Neural progenitor cell (in vitro differentiated cells): ENCODE measurements at regions not wholly inside any gene's neighbourhood (a gene's known extent, or its start where the extent isn't known, plus 50 kb on each side); places are given as distances from the start of the nearest gene placed in this dataset.

Source experiments
- DNase-seq: peaks from one replicate; pipeline ENCODE4 v3.0.0-alpha.2; 2016; ENCODE audit warnings: low spot score
- H2AFZ ChIP-seq: fragments of 200-600 bp; sonication (generic); replicated peaks from 2 replicates; pipeline ENCODE4 v1.6.1; 2016; ENCODE audit warnings: antibody characterized with exemption
- H3F3A ChIP-seq: fragments of 200-600 bp; sonication (generic); 2 replicates; pipeline ENCODE4 v1.6.1; 2016; ENCODE audit warnings: antibody characterized with exemption, low read depth
- H3K27ac ChIP-seq: fragments of 200-600 bp; sonication (generic); 2 replicates; pipeline ENCODE4 v1.5.1; 2016; ENCODE audit warnings: mild to moderate bottlenecking
- H3K27me3 ChIP-seq: fragments of 200-600 bp; sonication (generic); 2 replicates; pipeline ENCODE4 v1.6.1; 2016; ENCODE audit warnings: mild to moderate bottlenecking, moderate library complexity
- H3K36me3 ChIP-seq: fragments of 200-600 bp; sonication (generic); 2 replicates; pipeline ENCODE4 v1.5.1; 2016
- H3K4me1 ChIP-seq: fragments of 200-600 bp; sonication (generic); 2 replicates; pipeline ENCODE4 v1.6.1; 2016; ENCODE audit warnings: mixed run types
- H3K4me2 ChIP-seq: fragments of 200-600 bp; sonication (generic); 2 replicates; pipeline ENCODE4 v1.6.1; 2016
- H3K4me3 ChIP-seq: fragments of 200-600 bp; sonication (generic); 2 replicates; pipeline ENCODE4 v1.5.1; 2016
- H3K79me2 ChIP-seq: fragments of 200-600 bp; sonication (generic); 2 replicates; pipeline ENCODE4 v1.6.1; 2016; ENCODE audit warnings: low read depth
- H3K9ac ChIP-seq: fragments of 200-600 bp; sonication (generic); 2 replicates; pipeline ENCODE4 v1.6.1; 2016
- H3K9me3 ChIP-seq: fragments of 200-600 bp; sonication (generic); 2 replicates; pipeline ENCODE4 v1.5.1; 2016; ENCODE audit warnings: low read depth
- H4K20me1 ChIP-seq: fragments of 200-600 bp; sonication (generic); 2 replicates; pipeline ENCODE4 v1.6.1; 2016; ENCODE audit warnings: low read depth
- H3K27ac Mint-ChIP-seq: 3 replicates; pipeline ENCODE4 v1.8.0; 2021; ENCODE audit warnings: mixed read lengths
- H3K27me3 Mint-ChIP-seq: 2 replicates; pipeline ENCODE4 v1.8.0; 2022; ENCODE audit warnings: low read depth, mild to moderate bottlenecking, inconsistent platforms, moderate library complexity, mixed read lengths; ENCODE audit not compliant: insufficient read depth
- H3K36me3 Mint-ChIP-seq: 3 replicates; pipeline ENCODE4 v1.8.0; 2021; ENCODE audit warnings: mixed read lengths
- H3K4me1 Mint-ChIP-seq: 3 replicates; pipeline ENCODE4 v1.8.0; 2021; ENCODE audit warnings: mixed read lengths
- H3K4me3 Mint-ChIP-seq: 3 replicates; pipeline ENCODE4 v1.8.0; 2021; ENCODE audit warnings: mild to moderate bottlenecking, moderate library complexity, mixed read lengths
- H3K9me3 Mint-ChIP-seq: 3 replicates; pipeline ENCODE4 v1.8.0; 2020; ENCODE audit warnings: mixed read lengths
- EZH2 ChIP-seq: fragments of 200-600 bp; sonication (generic); IDR thresholded peaks from 2 replicates; pipeline ENCODE4 v1.6.1; 2017; ENCODE audit warnings: antibody characterized with exemption, mild to moderate bottlenecking, moderate library complexity
- EZH2phosphoT487 ChIP-seq: fragments of 200-600 bp; sonication (generic); IDR thresholded peaks from 2 replicates; pipeline ENCODE4 v1.6.1; 2017; ENCODE audit warnings: antibody characterized with exemption
- TF ChIP-seq, protein P1 (sequence below): fragments of 200-600 bp; sonication (generic); IDR thresholded peaks from 2 replicates; pipeline ENCODE4 v1.5.1; 2017; ENCODE audit warnings: antibody characterized with exemption, mild to moderate bottlenecking

DNA sequence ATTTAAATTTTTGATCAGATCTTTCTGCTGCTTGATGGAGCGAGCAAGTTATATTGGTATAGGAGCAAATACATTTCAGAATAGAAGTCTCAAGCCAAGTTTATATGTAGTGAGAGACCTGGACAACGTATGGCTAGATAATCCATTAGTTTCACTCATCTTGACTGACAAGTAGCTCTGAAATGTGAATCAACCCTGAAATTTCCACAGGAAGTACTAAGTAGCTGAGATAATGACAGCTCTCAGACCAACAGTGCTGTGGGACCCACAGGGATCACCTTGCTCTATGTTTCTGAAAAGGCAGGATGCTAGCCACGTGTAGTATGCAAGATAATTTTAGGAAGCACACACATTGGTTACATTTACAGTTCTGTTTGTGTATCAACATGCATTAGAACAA is 258.6 kb upstream of the FOXN3 start:
- no peak overlapping the region for H3K4me3 ChIP-seq
- H3K9me3 ChIP-seq, result no peaks in the 10 kb centered on the region
- Mint-ChIP-seq H3K27ac (no peak overlapping the region), H3K27me3 (peaks cover 5% of the 10 kb centered on the region), H3K9me3 (peaks cover 7% of the 10 kb centered on the region), H3K4me3 (no peak overlapping the region), H3K4me1 (peaks cover 2% of the 10 kb centered on the region), H3K36me3 (peaks cover 2% of the 10 kb centered on the region)
- no peaks in the 10 kb centered on the region for H3F3A ChIP-seq
- H3K4me1 ChIP-seq, result no peaks in the 10 kb centered on the region
- no peak overlapping the region for H3K9ac ChIP-seq
- no peak for DNase-seq
- no peak overlapping the region for H3K4me2 ChIP-seq
- TF ChIP-seq, protein P1, sequence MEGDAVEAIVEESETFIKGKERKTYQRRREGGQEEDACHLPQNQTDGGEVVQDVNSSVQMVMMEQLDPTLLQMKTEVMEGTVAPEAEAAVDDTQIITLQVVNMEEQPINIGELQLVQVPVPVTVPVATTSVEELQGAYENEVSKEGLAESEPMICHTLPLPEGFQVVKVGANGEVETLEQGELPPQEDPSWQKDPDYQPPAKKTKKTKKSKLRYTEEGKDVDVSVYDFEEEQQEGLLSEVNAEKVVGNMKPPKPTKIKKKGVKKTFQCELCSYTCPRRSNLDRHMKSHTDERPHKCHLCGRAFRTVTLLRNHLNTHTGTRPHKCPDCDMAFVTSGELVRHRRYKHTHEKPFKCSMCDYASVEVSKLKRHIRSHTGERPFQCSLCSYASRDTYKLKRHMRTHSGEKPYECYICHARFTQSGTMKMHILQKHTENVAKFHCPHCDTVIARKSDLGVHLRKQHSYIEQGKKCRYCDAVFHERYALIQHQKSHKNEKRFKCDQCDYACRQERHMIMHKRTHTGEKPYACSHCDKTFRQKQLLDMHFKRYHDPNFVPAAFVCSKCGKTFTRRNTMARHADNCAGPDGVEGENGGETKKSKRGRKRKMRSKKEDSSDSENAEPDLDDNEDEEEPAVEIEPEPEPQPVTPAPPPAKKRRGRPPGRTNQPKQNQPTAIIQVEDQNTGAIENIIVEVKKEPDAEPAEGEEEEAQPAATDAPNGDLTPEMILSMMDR, result no peak
- TF ChIP-seq EZH2phosphoT487 (no peak), EZH2 (no peak)
- no peak overlapping the region for H3K27ac ChIP-seq
- no peaks in the 10 kb centered on the region for H4K20me1 ChIP-seq
- H3K27me3 ChIP-seq, result no peaks in the 10 kb centered on the region
- H3K36me3 ChIP-seq, result no peaks in the 10 kb centered on the region
- no peak overlapping the region for H2AFZ ChIP-seq
- no peaks in the 10 kb centered on the region for H3K79me2 ChIP-seq

DNA sequence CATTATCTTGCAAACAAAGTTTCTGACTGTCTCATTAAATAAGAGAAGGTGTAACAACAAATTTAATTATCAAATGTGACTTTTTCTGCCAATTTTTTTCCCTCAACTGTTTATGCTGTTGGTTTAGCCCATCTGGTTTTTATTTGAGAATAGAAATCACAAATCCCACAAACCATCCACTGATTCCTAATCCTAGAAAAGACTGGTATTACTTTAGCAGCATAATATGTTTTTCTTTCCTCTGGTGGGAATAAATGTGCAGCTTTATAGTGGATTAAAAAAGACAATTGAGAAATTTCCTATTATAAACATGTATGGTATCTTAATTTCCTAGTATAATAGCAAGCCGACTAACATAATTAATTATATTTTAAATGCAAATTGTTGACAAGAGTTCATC is 257.9 kb upstream of the FOXN3 start:
- Histone ChIP-seq H3K27me3 (no peaks in the 10 kb centered on the region), H3F3A (no peaks in the 10 kb centered on the region), H3K9ac (no peak overlapping the region), H3K79me2 (no peaks in the 10 kb centered on the region), H3K27ac (no peak overlapping the region), H3K4me2 (no peak overlapping the region), H4K20me1 (no peaks in the 10 kb centered on the region), H3K9me3 (no peaks in the 10 kb centered on the region), H3K36me3 (no peaks in the 10 kb centered on the region), H2AFZ (no peak overlapping the region), H3K4me3 (no peak overlapping the region), H3K4me1 (no peaks in the 10 kb centered on the region)
- no peak for DNase-seq
- peaks cover 5% of the 10 kb centered on the region for H3K27me3 Mint-ChIP-seq
- H3K4me1 Mint-ChIP-seq, result peaks cover 2% of the 10 kb centered on the region
- no peak overlapping the region for H3K27ac Mint-ChIP-seq
- peaks cover 7% of the 10 kb centered on the region for H3K9me3 Mint-ChIP-seq
- peaks cover 2% of the 10 kb centered on the region for H3K36me3 Mint-ChIP-seq
- H3K4me3 Mint-ChIP-seq, result no peak overlapping the region
- TF ChIP-seq EZH2, result no peak
- TF ChIP-seq, protein P1, result no peak

DNA sequence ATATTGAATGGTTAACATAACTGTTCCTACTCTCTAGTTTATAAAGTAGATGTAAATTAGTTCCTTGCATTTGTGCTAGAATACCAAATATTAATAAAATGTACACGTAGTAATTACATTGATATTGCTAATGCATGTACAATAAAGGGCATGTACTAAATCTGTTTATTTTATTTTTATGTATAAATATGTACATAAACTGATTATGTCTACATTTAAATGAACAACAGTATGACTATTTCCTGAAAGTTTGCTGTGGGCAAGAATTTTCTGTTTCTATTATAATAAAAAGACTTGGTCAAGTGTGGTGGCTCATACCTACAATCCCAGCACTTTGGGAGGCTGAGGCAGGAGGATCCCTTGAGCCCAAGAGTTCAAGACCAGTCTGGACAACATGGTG is 257.2 kb upstream of the FOXN3 start:
- Histone ChIP-seq H3K79me2 (no peaks in the 10 kb centered on the region), H4K20me1 (no peaks in the 10 kb centered on the region), H3K9me3 (no peaks in the 10 kb centered on the region), H3K36me3 (no peaks in the 10 kb centered on the region), H2AFZ (no peak overlapping the region), H3K4me2 (no peak overlapping the region), H3K27me3 (no peaks in the 10 kb centered on the region), H3K4me3 (no peak overlapping the region), H3K4me1 (no peaks in the 10 kb centered on the region), H3F3A (no peaks in the 10 kb centered on the region), H3K9ac (no peak overlapping the region), H3K27ac (no peak overlapping the region)
- Mint-ChIP-seq H3K4me1 (peaks cover 2% of the 10 kb centered on the region), H3K36me3 (peaks cover 2% of the 10 kb centered on the region), H3K27ac (no peak overlapping the region), H3K27me3 (peaks cover 5% of the 10 kb centered on the region), H3K9me3 (peaks cover 10% of the 10 kb centered on the region), H3K4me3 (no peak overlapping the region)
- no peak for TF ChIP-seq EZH2
- no peak for TF ChIP-seq EZH2phosphoT487
- TF ChIP-seq, protein P1, result no peak
- no peak for DNase-seq
